B cell (primary cell): ENCODE measurements at regions not wholly inside any gene's neighbourhood (a gene's known extent, or its start where the extent isn't known, plus 50 kb on each side); places are given as distances from the start of the nearest gene placed in this dataset.

Source experiments
- ATAC-seq: fragments of 200-7000 bp; cut with Tn5 transposase; one replicate; pipeline ENCODE4 v1.10.0; 2021; ENCODE audit warnings: low read depth, mild to moderate bottlenecking, moderate number of reproducible peaks, moderate library complexity
- CTCF ChIA-PET: fragments of 350-600 bp; sonication (Branson Sonifier 250); formaldehyde crosslinking; loops from one replicate; lab custom pipeline; 2021; ENCODE audit warnings: antibody characterized with exemption, inconsistent platforms; lab: Charles Lee
- POLR2A ChIA-PET: fragments of 350-600 bp; sonication (Branson Sonifier 250); formaldehyde crosslinking; loops from one replicate; lab custom pipeline; 2021; ENCODE audit warnings: antibody characterized with exemption; lab: Charles Lee
- DNase-seq: peaks from one replicate; pipeline ENCODE4 v3.0.0; 2013
- H2AFZ ChIP-seq: 2 replicates; pipeline ENCODE4 v1.6.1; 2012; ENCODE audit warnings: mild to moderate bottlenecking, low read depth, low read length; ENCODE audit not compliant: insufficient read depth, poor library complexity, severe bottlenecking
- H3K27ac ChIP-seq, 2 donors: 1 replicate in 1 of 2; 2 replicates in 1 of 2; pipeline ENCODE4 v1.5.1; 2012 to 2013; ENCODE audit warnings: low read length in 2 of 2, mild to moderate bottlenecking in 2 of 2, moderate library complexity in 1 of 2
- H3K27me3 ChIP-seq, 4 experiments: fragments of 200-600 bp in 1 of 4; sonication (generic) in 1 of 4; replicated peaks in 1 of 4; 1 replicate in 2 of 4; 2 replicates in 2 of 4; pipeline versions ENCODE4 v1.6.1 to v1.7.0; 2013 to 2016; ENCODE audit warnings: low read length in 3 of 4, mild to moderate bottlenecking in 2 of 4, mixed read lengths in 1 of 4, moderate library complexity in 1 of 4; ENCODE audit not compliant: insufficient read depth in 4 of 4, control insufficient read depth in 3 of 4; ENCODE audit errors: control extremely low read depth in 1 of 4
- H3K36me3 ChIP-seq, 2 experiments: replicated peaks in 1 of 2; 1 replicate in 1 of 2; 2 replicates in 1 of 2; pipeline versions ENCODE4 v1.6.1 to v1.7.1; 2013; ENCODE audit warnings: low read length in 1 of 2; ENCODE audit not compliant: insufficient read depth in 2 of 2, control insufficient read depth in 1 of 2; ENCODE audit errors: control extremely low read depth in 1 of 2, extremely low read depth in 1 of 2
- H3K4me1 ChIP-seq, 2 donors: fragments of 200-600 bp in 1 of 2; sonication (generic) in 1 of 2; 1 replicate in 1 of 2; 2 replicates in 1 of 2; pipeline versions ENCODE4 v1.5.1 to v1.6.1; 2013 to 2017; ENCODE audit warnings: low read length in 2 of 2; ENCODE audit not compliant: control insufficient read depth in 2 of 2, insufficient read depth in 2 of 2
- H3K4me2 ChIP-seq: replicated peaks from 2 replicates; pipeline ENCODE3; 2012; ENCODE audit warnings: mild to moderate bottlenecking, low read depth, low read length; ENCODE audit not compliant: poor library complexity, severe bottlenecking
- H3K4me3 ChIP-seq, 5 experiments: fragments of 200-600 bp in 1 of 5; sonication (generic) in 1 of 5; 1 replicate in 3 of 5; 2 replicates in 2 of 5; pipeline versions ENCODE4 v1.5.1 to v1.7.0; 2011 to 2016; ENCODE audit warnings: low read length in 4 of 5, mild to moderate bottlenecking in 4 of 5, low read depth in 2 of 5, control low read depth in 1 of 5, moderate library complexity in 1 of 5; ENCODE audit not compliant: insufficient read depth in 1 of 5; ENCODE audit errors: control extremely low read depth in 1 of 5, extremely low read depth in 1 of 5
- H3K79me2 ChIP-seq: fragments of 200-600 bp; sonication (generic); one replicate; pipeline ENCODE4 v1.6.0; 2016; ENCODE audit warnings: low read length; ENCODE audit not compliant: control insufficient read depth, insufficient read depth
- H3K9ac ChIP-seq: fragments of 200-600 bp; sonication (generic); 2 replicates; pipeline ENCODE4 v1.6.1; 2017; ENCODE audit warnings: mild to moderate bottlenecking, low read length, moderate library complexity
- H3K9me3 ChIP-seq, 3 donors: one replicate each; pipeline versions ENCODE4 v1.6.1 to v1.7.1; 2013; ENCODE audit warnings: low read length in 2 of 3; ENCODE audit not compliant: control insufficient read depth in 2 of 3, insufficient read depth in 1 of 3; ENCODE audit errors: control extremely low read depth in 1 of 3
- H4K20me1 ChIP-seq: 2 replicates; pipeline ENCODE4 v1.6.0; 2012; ENCODE audit warnings: mild to moderate bottlenecking, low read length; ENCODE audit not compliant: insufficient read depth, control insufficient read depth, poor library complexity, severe bottlenecking
- H3K27ac Mint-ChIP-seq: one replicate; pipeline ENCODE4 v1.8.0; 2021; ENCODE audit warnings: mixed read lengths
- H3K27me3 Mint-ChIP-seq: one replicate; pipeline ENCODE4 v1.8.0; 2021; ENCODE audit warnings: mixed read lengths
- H3K4me1 Mint-ChIP-seq: one replicate; pipeline ENCODE4 v1.8.0; 2021; ENCODE audit warnings: mixed read lengths
- H3K4me3 Mint-ChIP-seq: one replicate; pipeline ENCODE4 v1.8.0; 2021; ENCODE audit warnings: mixed read lengths
- H3K9me3 Mint-ChIP-seq: one replicate; pipeline ENCODE4 v1.8.0; 2022; ENCODE audit warnings: mixed read lengths; ENCODE audit not compliant: insufficient read depth
- EZH2 ChIP-seq: IDR thresholded peaks from 2 replicates; pipeline ENCODE4 v1.6.1; 2012; ENCODE audit warnings: borderline replicate concordance, low read depth, mild to moderate bottlenecking, moderate library complexity, low read length; ENCODE audit not compliant: insufficient read depth, poor library complexity, severe bottlenecking
- WGBS: methylation state at CpG from one replicate; pipeline ENCODE4 v1.1.5; 2013; ENCODE audit warnings: missing lambda C conversion rate; ENCODE audit not compliant: insufficient coverage; 5-methylcytosine and 5-hydroxymethylcytosine counted together
- intact Hi-C: fragments of 100-400 bp; cut with micrococcal nuclease; formaldehyde crosslinking; loops from one replicate; pipeline ENCODE4 v1.10.0; 2022
- TF ChIP-seq, protein P1 (sequence below): fragments of 200-600 bp; IDR thresholded peaks from one replicate; pipeline ENCODE4 v1.8.0; 2022; ENCODE audit warnings: antibody characterized with exemption, mild to moderate bottlenecking

GRCh38 chr1:101652484-101652883 lies 344.2 kb downstream of the OLFM3 start:
- Histone ChIP-seq H3K27me3 (peaks cover 0 to 5% (median 0%) of the 10 kb centered on the region in 4 experiments), H3K4me2 (no peak overlapping the region), H2AFZ (no peak overlapping the region), H3K4me1 (no peaks in the 10 kb centered on the region), H4K20me1 (no peaks in the 10 kb centered on the region), H3K9ac (no peak overlapping the region), H3K36me3 (no peaks in the 10 kb centered on the region), H3K9me3 (peaks cover 0 to 5% (median 3%) of the 10 kb centered on the region in 3 donors), H3K27ac (no peak overlapping the region), H3K79me2 (no peaks in the 10 kb centered on the region), H3K4me3 (no peak overlapping the region)
- intact Hi-C loops, result no loop called here
- Mint-ChIP-seq H3K4me1 (no peaks in the 10 kb centered on the region), H3K4me3 (no peak overlapping the region), H3K27me3 (peaks cover 3% of the 10 kb centered on the region), H3K27ac (no peak overlapping the region), H3K9me3 (no peaks in the 10 kb centered on the region)
- no peak for ATAC-seq
- WGBS, result no CpG with 5 or more reads among the region's 3 CpGs
- ChIA-PET POLR2A (no interaction called here), CTCF (no interaction called here)
- TF ChIP-seq, protein P1, sequence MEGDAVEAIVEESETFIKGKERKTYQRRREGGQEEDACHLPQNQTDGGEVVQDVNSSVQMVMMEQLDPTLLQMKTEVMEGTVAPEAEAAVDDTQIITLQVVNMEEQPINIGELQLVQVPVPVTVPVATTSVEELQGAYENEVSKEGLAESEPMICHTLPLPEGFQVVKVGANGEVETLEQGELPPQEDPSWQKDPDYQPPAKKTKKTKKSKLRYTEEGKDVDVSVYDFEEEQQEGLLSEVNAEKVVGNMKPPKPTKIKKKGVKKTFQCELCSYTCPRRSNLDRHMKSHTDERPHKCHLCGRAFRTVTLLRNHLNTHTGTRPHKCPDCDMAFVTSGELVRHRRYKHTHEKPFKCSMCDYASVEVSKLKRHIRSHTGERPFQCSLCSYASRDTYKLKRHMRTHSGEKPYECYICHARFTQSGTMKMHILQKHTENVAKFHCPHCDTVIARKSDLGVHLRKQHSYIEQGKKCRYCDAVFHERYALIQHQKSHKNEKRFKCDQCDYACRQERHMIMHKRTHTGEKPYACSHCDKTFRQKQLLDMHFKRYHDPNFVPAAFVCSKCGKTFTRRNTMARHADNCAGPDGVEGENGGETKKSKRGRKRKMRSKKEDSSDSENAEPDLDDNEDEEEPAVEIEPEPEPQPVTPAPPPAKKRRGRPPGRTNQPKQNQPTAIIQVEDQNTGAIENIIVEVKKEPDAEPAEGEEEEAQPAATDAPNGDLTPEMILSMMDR, result no peak
- no peak for TF ChIP-seq EZH2
- no peak for DNase-seq

GRCh38 chr1:101653482-101653946 lies 343.2 kb downstream of the OLFM3 start:
- Mint-ChIP-seq H3K4me3 (no peak overlapping the region), H3K9me3 (no peaks in the 10 kb centered on the region), H3K4me1 (no peaks in the 10 kb centered on the region), H3K27ac (no peak overlapping the region), H3K27me3 (peaks cover 3% of the 10 kb centered on the region)
- no peaks in the 10 kb centered on the region for H3K36me3 ChIP-seq
- H3K27ac ChIP-seq, result no peak overlapping the region
- no peak overlapping the region for H3K4me2 ChIP-seq
- CTCF ChIA-PET, result no interaction called here
- intact Hi-C loops, result no loop called here
- H4K20me1 ChIP-seq, result no peaks in the 10 kb centered on the region
- POLR2A ChIA-PET, result no interaction called here
- ATAC-seq, result no peak
- no peaks in the 10 kb centered on the region for H3K4me1 ChIP-seq
- H3K9ac ChIP-seq, result no peak overlapping the region
- DNase-seq, result no peak
- no peaks in the 10 kb centered on the region for H3K79me2 ChIP-seq
- WGBS, result 20% methylated on average over 3 of the region's 3 CpGs
- TF ChIP-seq EZH2, result no peak
- TF ChIP-seq, protein P1, result no peak
- no peak overlapping the region for H3K4me3 ChIP-seq
- peaks cover 0 to 5% (median 0%) of the 10 kb centered on the region in 4 experiments for H3K27me3 ChIP-seq
- H3K9me3 ChIP-seq, result peaks cover 2 to 5% (median 3%) of the 10 kb centered on the region in 3 donors
- H2AFZ ChIP-seq, result no peak overlapping the region
